HCT116 (cell line): ENCODE measurements at regions not wholly inside any gene's neighbourhood (a gene's known extent, or its start where the extent isn't known, plus 50 kb on each side); places are given as distances from the start of the nearest gene placed in this dataset.

Experiments used
- ATAC-seq: fragments of 200-7000 bp; cut with Tn5 transposase; 2 replicates; pipeline ENCODE4 v1.9.1; 2020; ENCODE audit warnings: mild to moderate bottlenecking, moderate library complexity
- BruUV-seq: library from RNA; stranded (reverse); fragments of 400-500 nt; replicated peaks from 2 replicates; lab custom pipeline; 2021; lab: Mats Ljungman, UMichigan
- CTCF ChIA-PET: fragments of 300-600 bp; sonication (Branson Sonifier 250); formaldehyde crosslinking; loops from one replicate; lab custom pipeline; 2021; ENCODE audit warnings: antibody characterized with exemption; lab: Charles Lee
- POLR2A ChIA-PET: fragments of 300-600, 350-600 bp; sonication (Branson Sonifier 250); formaldehyde crosslinking; loops from one replicate; lab custom pipeline; 2021; ENCODE audit warnings: antibody characterized with exemption; lab: Charles Lee
- RAD21 ChIA-PET, 2 experiments: fragments of 300-600 bp; sonication (Branson Sonifier 250); formaldehyde crosslinking; loops; one replicate each; lab custom pipeline; 2023; ENCODE audit warnings: low total read pairs in 2 of 2; ENCODE audit not compliant: uncharacterized antibody in 2 of 2, unreplicated experiment in 2 of 2, low non-redundant PET in 1 of 2; lab: Charles Lee
- DNase-seq: peaks from one replicate; pipeline ENCODE4 v3.0.0-alpha.2; 2010; ENCODE audit warnings: low read depth, low spot score
- H2AFZ ChIP-seq: fragments of 200-600 bp; shearing (Covaris generic), sonication (generic); 2 replicates; pipeline ENCODE4 v1.6.1; 2017; ENCODE audit warnings: low read depth, mixed run types, mixed read lengths, antibody characterized with exemption, low read length; ENCODE audit not compliant: poor library complexity, severe bottlenecking
- H3K27ac ChIP-seq: 2 replicates; pipeline ENCODE4 v1.5.1; 2012; ENCODE audit warnings: low read depth, low read length
- H3K27me3 ChIP-seq: fragments of 200-600 bp; sonication (generic); 2 replicates; pipeline ENCODE4 v1.6.1; 2016; ENCODE audit warnings: mixed run types, low read length, mixed read lengths; ENCODE audit not compliant: insufficient read depth
- H3K36me3 ChIP-seq, 2 experiments: fragments of 200-500 bp in 1 of 2; fragments of 200-600 bp in 1 of 2; sonication (Bioruptor generic) in 1 of 2; sonication (generic) in 1 of 2; 2 replicates each; pipeline versions ENCODE4 v1.5.1 to v1.6.1; 2014 to 2016; ENCODE audit warnings: low read length in 2 of 2, inconsistent platforms in 1 of 2, mixed read lengths in 1 of 2, mixed run types in 1 of 2; ENCODE audit not compliant: insufficient read depth in 2 of 2, control insufficient read depth in 1 of 2
- H3K4me1 ChIP-seq, 2 experiments: fragments of 200-600 bp in 1 of 2; sonication (generic) in 1 of 2; 2 replicates each; pipeline versions ENCODE4 v1.5.1 to v1.6.1; 2012 to 2017; ENCODE audit warnings: low read length in 2 of 2, inconsistent platforms in 1 of 2, mild to moderate bottlenecking in 1 of 2, mixed read lengths in 1 of 2, mixed run types in 1 of 2, moderate library complexity in 1 of 2; ENCODE audit not compliant: insufficient read depth in 2 of 2, control insufficient read depth in 1 of 2
- H3K4me2 ChIP-seq: fragments of 200-600 bp; sonication (generic); 2 replicates; pipeline ENCODE4 v1.6.1; 2017; ENCODE audit warnings: mixed run types, low read length, mixed read lengths
- H3K4me3 ChIP-seq, 2 experiments: fragments of 200-600 bp in 1 of 2; sonication (generic) in 1 of 2; replicated peaks in 1 of 2; 2 replicates each; pipeline ENCODE4 v1.5.1; 2011 to 2016; ENCODE audit warnings: low read length in 2 of 2, control low read depth in 1 of 2, low read depth in 1 of 2, mild to moderate bottlenecking in 1 of 2, mixed read lengths in 1 of 2, mixed run types in 1 of 2
- H3K79me2 ChIP-seq: fragments of 200-600 bp; sonication (generic); 2 replicates; pipeline ENCODE4 v1.6.1; 2017; ENCODE audit warnings: mild to moderate bottlenecking, mixed run types, low read length, moderate library complexity, mixed read lengths; ENCODE audit not compliant: insufficient read depth
- H3K9ac ChIP-seq: fragments of 200-600 bp; sonication (generic); 2 replicates; pipeline ENCODE4 v1.6.1; 2016; ENCODE audit warnings: low read length, mixed read lengths
- H3K9me2 ChIP-seq: fragments of 200-600 bp; sonication (generic), shearing (Covaris generic); 2 replicates; pipeline ENCODE4 v1.6.1; 2017; ENCODE audit warnings: mixed run types, mild to moderate bottlenecking, moderate library complexity; ENCODE audit not compliant: insufficient read depth
- H3K9me3 ChIP-seq, 2 experiments: fragments of 200-500 bp in 1 of 2; fragments of 200-600 bp in 1 of 2; sonication (Bioruptor generic) in 1 of 2; sonication (generic) in 1 of 2; 2 replicates each; pipeline ENCODE4 v1.6.1; 2014 to 2017; ENCODE audit warnings: low read length in 2 of 2, mixed read lengths in 2 of 2, inconsistent platforms in 1 of 2, low read depth in 1 of 2, mild to moderate bottlenecking in 1 of 2, mixed run types in 1 of 2, moderate library complexity in 1 of 2; ENCODE audit not compliant: control insufficient read depth in 1 of 2, insufficient read depth in 1 of 2
- H4K20me1 ChIP-seq: fragments of 200-600 bp; sonication (generic), shearing (Covaris generic); 2 replicates; pipeline ENCODE4 v1.6.1; 2017; ENCODE audit warnings: mixed run types, mild to moderate bottlenecking, moderate library complexity; ENCODE audit not compliant: insufficient read depth
- CBX3 ChIP-seq: IDR thresholded peaks from 2 replicates; pipeline ENCODE4 v1.6.1; 2012; ENCODE audit warnings: low read depth
- EGR1 ChIP-seq: IDR thresholded peaks from 2 replicates; pipeline ENCODE4 v1.6.1; 2012; ENCODE audit warnings: low read depth
- ELF1 ChIP-seq: IDR thresholded peaks from 2 replicates; pipeline ENCODE4 v1.6.1; 2012; ENCODE audit warnings: low read depth, borderline replicate concordance
- EZH2phosphoT487 ChIP-seq: fragments of 200-600 bp; IDR thresholded peaks from 2 replicates; pipeline ENCODE4 v1.6.1; 2018; ENCODE audit warnings: antibody characterized with exemption, borderline replicate concordance
- FOSL1 ChIP-seq: IDR thresholded peaks from 2 replicates; pipeline ENCODE4 v1.6.1; 2012; ENCODE audit warnings: low read depth
- JUND ChIP-seq: IDR thresholded peaks from 2 replicates; pipeline ENCODE4 v1.6.1; 2012
- POLR2A ChIP-seq: IDR thresholded peaks from 2 replicates; pipeline ENCODE4 v1.7.0; 2011; ENCODE audit warnings: borderline replicate concordance; ENCODE audit not compliant: insufficient read depth, insufficient read length; ENCODE audit errors: extremely low read depth
- POLR2AphosphoS5 ChIP-seq: IDR thresholded peaks from 2 replicates; pipeline ENCODE4 v1.6.1; 2011; ENCODE audit warnings: mild to moderate bottlenecking, low read depth, low read length, moderate library complexity
- SIN3A ChIP-seq: IDR thresholded peaks from 2 replicates; pipeline ENCODE4 v1.6.1; 2012; ENCODE audit warnings: low read depth
- SP1 ChIP-seq: IDR thresholded peaks from 2 replicates; pipeline ENCODE4 v1.6.1; 2012; ENCODE audit warnings: low read depth
- SRF ChIP-seq: IDR thresholded peaks from 2 replicates; pipeline ENCODE4 v1.6.1; 2012; ENCODE audit warnings: low read depth
- TCF7L2 ChIP-seq: IDR thresholded peaks from 2 replicates; pipeline ENCODE4 v1.7.0; 2011; ENCODE audit warnings: borderline replicate concordance, inconsistent platforms; ENCODE audit not compliant: insufficient read depth, insufficient read length; ENCODE audit errors: extremely low read depth
- intact Hi-C: fragments of 100-400 bp; cut with micrococcal nuclease; formaldehyde crosslinking; loops from 2 replicates; pipeline ENCODE4 v1.10.0; 2022
- TF ChIP-seq, protein P1 (sequence below): IDR thresholded peaks from 2 replicates; pipeline ENCODE4 v1.6.1; 2012; ENCODE audit warnings: low read depth
- TF ChIP-seq, protein P2 (sequence below): IDR thresholded peaks from 2 replicates; pipeline ENCODE4 v1.6.1; 2012
- TF ChIP-seq, protein P3 (sequence below), 3 experiments: fragments of 200-600 bp in 1 of 3; sonication (generic) in 1 of 3; IDR thresholded peaks in 2 of 3; conservative IDR thresholded peaks in 1 of 3; 2 replicates each; pipeline ENCODE4 v1.5.1; 2012 to 2017; ENCODE audit warnings: low read depth in 2 of 3, low read length in 2 of 3, antibody characterized with exemption in 1 of 3, borderline replicate concordance in 1 of 3, control low read depth in 1 of 3, mild to moderate bottlenecking in 1 of 3, mixed read lengths in 1 of 3, mixed run types in 1 of 3, moderate library complexity in 1 of 3; ENCODE audit not compliant: insufficient read depth in 1 of 3

DNA sequence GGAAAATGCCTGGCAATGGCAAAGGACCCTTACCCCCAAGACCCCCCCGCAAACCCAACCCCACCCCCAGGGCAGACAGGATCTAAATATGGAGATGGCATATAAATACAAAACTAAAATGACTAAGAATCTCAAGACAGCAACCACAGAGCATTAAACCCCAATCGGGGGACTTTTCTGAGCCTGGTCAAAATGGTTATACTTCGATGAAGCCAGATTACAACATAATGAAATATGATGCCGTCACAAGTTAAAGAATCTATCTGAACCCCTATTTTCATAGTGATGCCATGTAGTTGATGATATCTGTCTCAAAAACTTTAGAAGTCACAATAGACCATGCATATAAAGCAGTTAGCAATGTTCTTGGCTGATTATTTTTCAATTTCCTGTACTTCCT, 223.6 kb downstream of the CGGBP1 start:
- no peaks in the 10 kb centered on the region for H3K4me1 ChIP-seq
- TF ChIP-seq FOSL1 (no peak), SP1 (no peak), TCF7L2 (no peak), EZH2phosphoT487 (no peak)
- TF ChIP-seq, protein P1, sequence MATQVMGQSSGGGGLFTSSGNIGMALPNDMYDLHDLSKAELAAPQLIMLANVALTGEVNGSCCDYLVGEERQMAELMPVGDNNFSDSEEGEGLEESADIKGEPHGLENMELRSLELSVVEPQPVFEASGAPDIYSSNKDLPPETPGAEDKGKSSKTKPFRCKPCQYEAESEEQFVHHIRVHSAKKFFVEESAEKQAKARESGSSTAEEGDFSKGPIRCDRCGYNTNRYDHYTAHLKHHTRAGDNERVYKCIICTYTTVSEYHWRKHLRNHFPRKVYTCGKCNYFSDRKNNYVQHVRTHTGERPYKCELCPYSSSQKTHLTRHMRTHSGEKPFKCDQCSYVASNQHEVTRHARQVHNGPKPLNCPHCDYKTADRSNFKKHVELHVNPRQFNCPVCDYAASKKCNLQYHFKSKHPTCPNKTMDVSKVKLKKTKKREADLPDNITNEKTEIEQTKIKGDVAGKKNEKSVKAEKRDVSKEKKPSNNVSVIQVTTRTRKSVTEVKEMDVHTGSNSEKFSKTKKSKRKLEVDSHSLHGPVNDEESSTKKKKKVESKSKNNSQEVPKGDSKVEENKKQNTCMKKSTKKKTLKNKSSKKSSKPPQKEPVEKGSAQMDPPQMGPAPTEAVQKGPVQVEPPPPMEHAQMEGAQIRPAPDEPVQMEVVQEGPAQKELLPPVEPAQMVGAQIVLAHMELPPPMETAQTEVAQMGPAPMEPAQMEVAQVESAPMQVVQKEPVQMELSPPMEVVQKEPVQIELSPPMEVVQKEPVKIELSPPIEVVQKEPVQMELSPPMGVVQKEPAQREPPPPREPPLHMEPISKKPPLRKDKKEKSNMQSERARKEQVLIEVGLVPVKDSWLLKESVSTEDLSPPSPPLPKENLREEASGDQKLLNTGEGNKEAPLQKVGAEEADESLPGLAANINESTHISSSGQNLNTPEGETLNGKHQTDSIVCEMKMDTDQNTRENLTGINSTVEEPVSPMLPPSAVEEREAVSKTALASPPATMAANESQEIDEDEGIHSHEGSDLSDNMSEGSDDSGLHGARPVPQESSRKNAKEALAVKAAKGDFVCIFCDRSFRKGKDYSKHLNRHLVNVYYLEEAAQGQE = no peak
- TF ChIP-seq, all 23 proteins: peak for 0
- ChIA-PET RAD21 (no interaction called here), CTCF (no interaction called here), POLR2A (no interaction called here)
- Histone ChIP-seq H3K27ac (no peak overlapping the region), H3K36me3 (no peaks in the 10 kb centered on the region), H3K9me2 (no peaks in the 10 kb centered on the region), H3K4me2 (no peak overlapping the region), H4K20me1 (no peaks in the 10 kb centered on the region), H3K79me2 (no peaks in the 10 kb centered on the region), H3K9me3 (no peaks in the 10 kb centered on the region), H3K4me3 (no peak overlapping the region), H2AFZ (no peak overlapping the region), H3K9ac (no peak overlapping the region), H3K27me3 (no peaks in the 10 kb centered on the region)
- no TSS peak for BruUV-seq
- intact Hi-C loops = no loop called here
- DNase-seq (no peak), ATAC-seq (no peak)

DNA sequence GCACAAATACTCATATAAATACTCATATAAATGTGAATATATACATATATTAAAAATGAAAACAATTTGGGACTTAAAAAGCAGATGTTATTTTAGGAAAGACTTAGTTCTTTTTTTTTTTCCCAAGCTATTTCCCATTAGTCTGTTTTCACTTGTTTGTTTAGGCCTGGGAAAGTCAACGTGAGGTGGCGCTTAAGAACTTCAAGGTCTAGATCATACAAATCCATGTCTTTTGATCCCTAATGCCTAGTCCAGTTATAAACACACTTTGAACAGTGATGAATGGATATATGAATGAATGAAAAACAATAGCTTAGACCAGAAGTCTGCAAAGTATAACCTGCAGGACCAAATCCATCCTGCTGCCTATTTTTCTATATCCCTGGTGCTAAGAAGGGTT, 224.5 kb downstream of the CGGBP1 start:
- no peaks in the 10 kb centered on the region for H3K9me2 ChIP-seq
- H3K9me3 ChIP-seq = no peaks in the 10 kb centered on the region
- DNase-seq = no peak
- no peaks in the 10 kb centered on the region for H3K27me3 ChIP-seq
- H3K4me1 ChIP-seq = no peaks in the 10 kb centered on the region
- CTCF ChIA-PET = no interaction called here
- H3K27ac ChIP-seq = no peak overlapping the region
- H3K79me2 ChIP-seq = no peaks in the 10 kb centered on the region
- no peak for ATAC-seq
- H3K4me3 ChIP-seq = no peak overlapping the region
- H2AFZ ChIP-seq = no peak overlapping the region
- RAD21 ChIA-PET = interaction anchor here in 1 of 2 experiments (0.6 kb wide), 1 partner anchor 62 kb away, joined by 6 read pairs; no protein-coding TSS in a partner anchor
- H3K4me2 ChIP-seq = no peak overlapping the region
- no peaks in the 10 kb centered on the region for H3K36me3 ChIP-seq
- intact Hi-C loops = no loop called here
- no TSS peak for BruUV-seq
- POLR2A ChIA-PET = no interaction called here
- H4K20me1 ChIP-seq = no peaks in the 10 kb centered on the region
- no peak overlapping the region for H3K9ac ChIP-seq
- TF ChIP-seq POLR2A (no peak), EGR1 (no peak), SIN3A (no peak), POLR2AphosphoS5 (no peak), ELF1 (no peak), CBX3 (no peak), JUND (no peak), TCF7L2 (no peak), SRF (no peak)
- TF ChIP-seq, protein P2, sequence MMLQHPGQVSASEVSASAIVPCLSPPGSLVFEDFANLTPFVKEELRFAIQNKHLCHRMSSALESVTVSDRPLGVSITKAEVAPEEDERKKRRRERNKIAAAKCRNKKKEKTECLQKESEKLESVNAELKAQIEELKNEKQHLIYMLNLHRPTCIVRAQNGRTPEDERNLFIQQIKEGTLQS = no peak
- TF ChIP-seq, protein P3, sequence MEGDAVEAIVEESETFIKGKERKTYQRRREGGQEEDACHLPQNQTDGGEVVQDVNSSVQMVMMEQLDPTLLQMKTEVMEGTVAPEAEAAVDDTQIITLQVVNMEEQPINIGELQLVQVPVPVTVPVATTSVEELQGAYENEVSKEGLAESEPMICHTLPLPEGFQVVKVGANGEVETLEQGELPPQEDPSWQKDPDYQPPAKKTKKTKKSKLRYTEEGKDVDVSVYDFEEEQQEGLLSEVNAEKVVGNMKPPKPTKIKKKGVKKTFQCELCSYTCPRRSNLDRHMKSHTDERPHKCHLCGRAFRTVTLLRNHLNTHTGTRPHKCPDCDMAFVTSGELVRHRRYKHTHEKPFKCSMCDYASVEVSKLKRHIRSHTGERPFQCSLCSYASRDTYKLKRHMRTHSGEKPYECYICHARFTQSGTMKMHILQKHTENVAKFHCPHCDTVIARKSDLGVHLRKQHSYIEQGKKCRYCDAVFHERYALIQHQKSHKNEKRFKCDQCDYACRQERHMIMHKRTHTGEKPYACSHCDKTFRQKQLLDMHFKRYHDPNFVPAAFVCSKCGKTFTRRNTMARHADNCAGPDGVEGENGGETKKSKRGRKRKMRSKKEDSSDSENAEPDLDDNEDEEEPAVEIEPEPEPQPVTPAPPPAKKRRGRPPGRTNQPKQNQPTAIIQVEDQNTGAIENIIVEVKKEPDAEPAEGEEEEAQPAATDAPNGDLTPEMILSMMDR (IDR thresholded peaks at IDR 0.05 in 2 of 3, conservative IDR thresholded peaks at IDR 0.05 in 1 of 3; ENCODE audit: borderline replicate concordance in 1 of 3, insufficient read depth in 1 of 3, low read depth in 2 of 3, low read length in 2 of 3) = no peak
